NCI-H2171 treated with DMSO at 0.1 percent for 48 hours (cell line): ENCODE measurements at regions not wholly inside any gene's neighbourhood (a gene's known extent, or its start where the extent isn't known, plus 50 kb on each side); places are given as distances from the start of the nearest gene placed in this dataset.
"Not testable (repeated sequence)": the region's sequence is repeated elsewhere in the genome, so short reads cannot be mapped to it uniquely, and the experiment has no call there.

Source experiments
- DNase-seq: peaks from one replicate; lab custom pipeline; 2025; lab: John Stamatoyannopoulos, UW

- DNase-seq: peak; percentile 90
These were observed 88.0 kb upstream of the RPRML start for GRCh38 chr17:47066841-47067682.

- DNase-seq: no peak
These were observed 87.0 kb upstream of the RPRML start for GRCh38 chr17:47066095-47066494.

- DNase-seq: no peak
These were observed 85.6 kb upstream of the RPRML start for GRCh38 chr17:47064684-47065083.

DNA sequence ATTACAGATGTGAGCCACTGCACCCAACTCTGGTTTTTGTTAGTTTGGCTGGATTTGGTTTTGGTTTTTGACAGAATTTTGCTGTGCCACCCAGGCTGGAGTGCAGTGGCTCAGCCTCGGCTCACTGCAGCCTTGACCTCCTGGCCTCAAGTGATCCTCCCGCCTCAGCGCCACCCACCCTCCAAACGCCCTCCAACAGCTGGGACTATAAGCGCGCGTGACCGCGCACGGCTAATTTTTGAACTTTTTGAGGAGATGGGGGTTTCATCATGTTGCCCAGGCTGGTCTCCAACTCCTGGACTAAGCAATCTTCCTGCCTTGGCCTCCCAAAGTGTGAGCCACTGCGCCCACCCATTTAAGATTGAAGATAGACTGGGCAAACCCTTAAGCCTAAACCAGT is 84.4 kb upstream of the RPRML start:
- DNase-seq: no peak

DNA sequence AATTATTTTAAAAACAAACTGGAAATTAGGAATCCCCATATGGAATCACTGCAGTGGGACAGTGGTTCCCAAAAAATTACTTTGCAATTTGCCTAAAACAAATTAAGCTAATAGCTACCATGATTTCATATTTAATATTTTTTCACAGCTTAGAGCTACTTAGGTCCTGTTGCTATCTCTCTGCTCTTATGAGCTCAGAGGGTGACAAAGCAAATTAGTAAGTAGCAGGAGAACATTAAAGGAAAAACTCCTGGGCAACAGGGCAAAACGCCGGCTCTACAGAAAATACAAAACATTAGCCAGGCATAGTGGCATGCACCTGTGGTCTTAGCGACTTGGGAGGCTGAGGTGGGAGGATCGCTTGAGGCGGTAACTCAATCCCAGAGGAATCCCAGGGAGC is 83.8 kb upstream of the RPRML start:
- DNase-seq: not testable (repeated sequence)

- not testable (repeated sequence) for DNase-seq
These were observed 81.0 kb upstream of the RPRML start for GRCh38 chr17:47060005-47060404.

DNA sequence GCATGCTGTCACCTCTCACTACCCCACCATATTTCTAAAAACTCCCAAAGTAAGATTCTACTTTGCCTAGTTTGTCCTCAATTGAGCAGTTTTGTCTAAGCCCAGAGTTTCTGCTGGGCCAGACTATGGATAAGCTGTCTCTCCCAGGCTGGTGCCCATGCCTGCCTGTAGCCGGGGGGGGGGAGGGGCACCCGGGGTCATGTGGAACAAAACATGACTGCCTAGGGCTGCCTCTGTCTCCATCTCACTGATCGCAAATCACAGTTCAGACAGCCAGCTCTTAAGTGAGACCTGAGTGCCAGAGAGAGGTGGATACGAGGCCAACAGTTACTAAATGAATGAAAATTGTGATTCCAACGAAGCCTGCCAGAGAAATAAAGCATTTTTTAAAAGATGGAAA is 78.8 kb upstream of the RPRML start:
- DNase-seq: no peak

GRCh38 chr17:47057279-47057678 is 78.2 kb upstream of the RPRML start:
- DNase-seq: not testable (repeated sequence)

- DNase-seq: not testable (repeated sequence)
These were observed 77.6 kb upstream of the RPRML start for GRCh38 chr17:47056687-47057086.
